Right lobe of liver (tissue), 4 donors: ENCODE measurements at regions not wholly inside any gene's neighbourhood (a gene's known extent, or its start where the extent isn't known, plus 50 kb on each side); places are given as distances from the start of the nearest gene placed in this dataset.

Source experiments
- POLR2A ChIP-seq: fragments of 450-650 bp; IDR thresholded peaks from one replicate; pipeline ENCODE4 v1.6.1; 2017; ENCODE audit warnings: antibody characterized with exemption, mild to moderate bottlenecking
- TF ChIP-seq, protein P1 (sequence below), 4 donors: fragments of 200-600 bp in 3 of 4; fragments of 450-650 bp in 1 of 4; IDR thresholded peaks; one replicate each; pipeline versions ENCODE4 v1.5.1 to v1.8.0; 2016 to 2022; ENCODE audit warnings: antibody characterized with exemption in 4 of 4, mild to moderate bottlenecking in 2 of 4
- donor health status: DM: no; HTN: no; CAD: no.
- donor health status: DM: no; HTN: no; CAD: no.
- donor health status: DM: no; HTN: yes; CAD: no.

DNA sequence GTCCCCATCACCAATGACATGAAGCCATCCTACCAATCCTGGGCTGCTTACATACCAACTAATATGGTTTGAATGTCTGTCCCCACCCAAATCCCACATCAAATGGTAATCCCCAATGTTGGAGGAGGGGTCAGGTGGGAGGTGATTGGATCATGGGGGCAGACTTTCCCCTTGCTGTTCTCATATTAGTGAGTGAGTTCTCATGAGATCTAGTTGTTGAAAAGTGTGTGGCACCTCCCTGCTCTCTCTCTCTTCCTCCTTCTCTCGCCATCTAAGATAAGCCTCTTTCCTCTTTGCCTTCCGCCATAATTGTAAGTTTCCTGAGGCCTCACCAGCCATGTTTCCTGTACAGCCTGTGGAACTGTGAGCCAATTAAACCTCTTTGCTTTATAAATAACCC lies 53.6 kb upstream of the FAM124A start:
- TF ChIP-seq, protein P1, sequence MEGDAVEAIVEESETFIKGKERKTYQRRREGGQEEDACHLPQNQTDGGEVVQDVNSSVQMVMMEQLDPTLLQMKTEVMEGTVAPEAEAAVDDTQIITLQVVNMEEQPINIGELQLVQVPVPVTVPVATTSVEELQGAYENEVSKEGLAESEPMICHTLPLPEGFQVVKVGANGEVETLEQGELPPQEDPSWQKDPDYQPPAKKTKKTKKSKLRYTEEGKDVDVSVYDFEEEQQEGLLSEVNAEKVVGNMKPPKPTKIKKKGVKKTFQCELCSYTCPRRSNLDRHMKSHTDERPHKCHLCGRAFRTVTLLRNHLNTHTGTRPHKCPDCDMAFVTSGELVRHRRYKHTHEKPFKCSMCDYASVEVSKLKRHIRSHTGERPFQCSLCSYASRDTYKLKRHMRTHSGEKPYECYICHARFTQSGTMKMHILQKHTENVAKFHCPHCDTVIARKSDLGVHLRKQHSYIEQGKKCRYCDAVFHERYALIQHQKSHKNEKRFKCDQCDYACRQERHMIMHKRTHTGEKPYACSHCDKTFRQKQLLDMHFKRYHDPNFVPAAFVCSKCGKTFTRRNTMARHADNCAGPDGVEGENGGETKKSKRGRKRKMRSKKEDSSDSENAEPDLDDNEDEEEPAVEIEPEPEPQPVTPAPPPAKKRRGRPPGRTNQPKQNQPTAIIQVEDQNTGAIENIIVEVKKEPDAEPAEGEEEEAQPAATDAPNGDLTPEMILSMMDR (IDR thresholded peaks at IDR 0.05), result no peak
- TF ChIP-seq POLR2A, result no peak
